Non-pigmented ciliary epithelial cell (primary cell): ENCODE measurements at regions not wholly inside any gene's neighbourhood (a gene's known extent, or its start where the extent isn't known, plus 50 kb on each side); places are given as distances from the start of the nearest gene placed in this dataset.
"Not testable (repeated sequence)": the region's sequence is repeated elsewhere in the genome, so short reads cannot be mapped to it uniquely, and the experiment has no call there.

Experiments used
- DNase-seq: peaks from one replicate; pipeline ENCODE4 v3.0.0-alpha.2; 2010; ENCODE audit warnings: low read depth

GRCh38 chr20:12458241-12458640 is 540.5 kb downstream of the BTBD3 start:
- no peak for DNase-seq

- no peak for DNase-seq
Measured at GRCh38 chr20:12464036-12464435, 544.7 kb upstream of the SPTLC3 start.

GRCh38 chr20:12466915-12467314 is 541.9 kb upstream of the SPTLC3 start:
- DNase-seq: no peak

DNA sequence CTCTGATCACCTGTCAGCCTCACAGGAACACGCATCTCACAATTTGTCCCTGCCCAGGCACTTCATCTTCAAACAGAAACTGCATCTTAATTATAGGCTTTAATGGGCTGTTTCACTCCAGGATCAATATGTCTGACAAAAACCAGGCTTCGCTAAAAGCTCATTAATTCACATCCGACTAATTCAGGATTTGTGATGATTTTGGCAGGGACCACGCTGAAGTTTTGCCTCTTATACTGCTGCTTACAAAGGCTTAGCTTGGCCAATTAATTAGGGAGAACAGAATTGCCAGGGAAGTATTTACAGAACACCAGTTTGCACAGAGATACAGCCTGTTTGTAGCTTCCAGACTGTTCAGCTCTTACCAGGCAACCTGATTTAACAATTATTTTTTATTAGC is 541.0 kb upstream of the SPTLC3 start:
- DNase-seq: no peak

DNA sequence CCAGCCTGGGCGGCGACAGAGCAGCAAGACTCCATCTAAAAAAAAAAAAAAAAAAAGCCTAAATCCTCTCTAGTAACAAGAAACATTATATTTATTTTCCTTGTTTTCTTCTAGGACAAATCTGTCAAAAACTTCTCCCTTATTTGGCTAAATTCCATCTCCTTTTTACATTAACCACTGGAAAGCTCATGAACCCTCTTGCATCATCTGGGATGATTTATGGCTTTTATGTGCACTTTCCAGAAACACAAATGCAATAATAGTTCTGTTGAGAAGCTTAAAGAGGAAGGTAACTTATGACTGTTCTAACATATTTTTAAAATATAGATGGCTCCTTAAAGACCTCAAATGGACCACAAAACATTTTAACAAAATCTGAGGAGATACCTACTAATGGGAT is 526.1 kb upstream of the SPTLC3 start:
- no peak for DNase-seq

DNA sequence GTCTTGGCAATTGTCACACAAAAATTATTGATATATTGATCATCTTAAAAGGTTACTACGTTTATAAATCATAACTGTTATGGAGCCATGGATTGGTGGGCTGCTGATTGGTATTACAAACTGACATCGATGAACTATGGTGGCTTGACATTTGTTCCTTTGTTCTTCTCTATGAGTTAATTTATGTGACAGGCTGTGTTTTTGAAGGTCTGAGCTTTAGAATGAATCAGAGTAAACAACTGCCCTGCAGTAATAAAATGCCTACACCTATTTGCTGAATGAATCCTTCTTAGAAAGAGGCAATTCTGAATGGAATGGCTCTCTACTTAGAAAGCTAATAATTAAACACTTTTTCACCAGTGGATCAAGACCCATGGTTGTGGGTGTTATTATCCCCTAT is 506.3 kb upstream of the SPTLC3 start:
- no peak for DNase-seq

DNA sequence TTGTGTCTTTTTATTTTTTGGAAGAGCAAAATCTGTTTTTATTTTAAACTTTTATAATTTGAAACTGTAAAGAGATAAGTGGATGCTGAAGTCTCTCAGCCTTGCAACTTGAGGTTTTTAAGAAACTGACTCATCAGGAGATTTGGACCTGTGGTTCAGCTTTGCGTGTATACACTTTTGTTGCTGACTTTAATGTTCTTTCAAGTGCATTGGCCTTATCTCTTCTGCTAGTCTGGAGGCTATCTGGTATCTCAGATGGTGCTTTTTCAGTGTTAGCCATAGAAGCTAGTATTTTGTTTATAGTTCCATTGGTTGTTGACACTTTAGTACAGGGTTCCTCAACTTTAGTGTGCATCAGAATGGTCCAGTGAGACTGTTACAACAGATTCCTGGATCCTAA is 504.0 kb upstream of the SPTLC3 start:
- DNase-seq: no peak

GRCh38 chr20:12511499-12511898 is 497.3 kb upstream of the SPTLC3 start:
- no peak for DNase-seq

- no peak for DNase-seq
Measured at GRCh38 chr20:12512755-12513154, 496.0 kb upstream of the SPTLC3 start.

GRCh38 chr20:12528104-12528503 is 480.7 kb upstream of the SPTLC3 start:
- DNase-seq: no peak

- no peak for DNase-seq
Measured at GRCh38 chr20:12528591-12529041, 480.2 kb upstream of the SPTLC3 start.

- DNase-seq: no peak
Measured at GRCh38 chr20:12531626-12532025, 477.1 kb upstream of the SPTLC3 start.

GRCh38 chr20:12535316-12535715 is 473.5 kb upstream of the SPTLC3 start:
- DNase-seq: no peak

DNA sequence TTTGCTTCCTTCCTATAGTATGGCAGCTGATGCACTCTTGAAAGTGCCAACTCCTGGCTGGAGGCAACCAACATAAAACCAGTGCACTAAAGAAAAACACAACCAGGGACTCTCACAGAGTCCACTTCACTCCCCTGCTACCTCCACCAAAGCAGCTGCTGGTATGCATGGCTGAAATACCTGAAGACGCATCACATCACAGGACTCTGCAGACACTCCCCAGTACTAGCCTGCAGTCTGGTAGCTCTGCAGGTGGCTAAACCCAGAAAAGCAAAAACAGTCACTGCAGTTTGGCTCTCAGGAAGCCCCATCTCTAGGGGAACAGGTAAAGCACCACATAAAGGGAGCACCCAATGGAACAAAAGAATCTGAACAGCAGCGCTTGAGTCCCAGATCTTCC is 473.0 kb upstream of the SPTLC3 start:
- DNase-seq: no peak

DNA sequence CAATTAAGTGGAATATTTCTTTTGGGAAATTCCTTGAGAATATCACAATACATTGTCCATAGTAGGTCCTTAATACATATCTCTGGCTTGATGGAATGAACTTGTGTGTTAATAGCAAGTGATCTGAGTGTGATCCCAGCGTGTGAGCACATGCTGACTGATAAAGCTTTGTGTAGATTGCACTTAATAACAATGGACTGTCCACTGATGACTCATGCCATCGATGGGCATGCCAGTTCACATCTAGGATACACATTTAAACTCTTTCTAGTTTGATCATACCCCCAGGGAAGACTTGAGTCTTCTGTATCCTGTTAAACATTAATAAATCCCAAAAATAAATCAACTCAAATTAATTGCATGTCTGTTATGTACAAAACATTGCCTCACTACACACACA is 454.3 kb upstream of the SPTLC3 start:
- DNase-seq: no peak

- peak; percentile 2 for DNase-seq
Measured at GRCh38 chr20:12555369-12555768, 453.4 kb upstream of the SPTLC3 start.

- not testable (repeated sequence) for DNase-seq
Measured at GRCh38 chr20:12555849-12556248, 452.9 kb upstream of the SPTLC3 start.

DNA sequence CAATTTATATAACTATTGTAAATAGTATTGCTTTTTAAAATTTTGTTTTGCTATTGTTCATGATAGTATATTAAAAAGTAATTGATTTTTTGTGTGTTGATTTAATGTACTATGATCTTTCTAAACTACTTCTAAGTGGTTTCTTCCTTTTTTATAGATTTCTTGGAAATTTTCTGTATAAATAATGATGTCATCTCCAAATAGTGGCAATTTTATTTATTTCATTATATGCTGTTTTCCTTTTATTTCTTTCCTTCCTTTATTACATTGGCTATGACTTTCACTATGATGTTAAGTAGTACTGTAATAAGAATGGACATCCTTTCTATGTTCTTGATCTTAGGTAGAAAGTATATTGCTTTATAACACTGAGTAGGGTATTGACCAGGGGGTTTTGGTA is 451.5 kb upstream of the SPTLC3 start:
- no peak for DNase-seq

- no peak for DNase-seq
Measured at GRCh38 chr20:12564979-12565378, 443.8 kb upstream of the SPTLC3 start.

- no peak for DNase-seq
Measured at GRCh38 chr20:12566596-12566995, 442.2 kb upstream of the SPTLC3 start.

DNA sequence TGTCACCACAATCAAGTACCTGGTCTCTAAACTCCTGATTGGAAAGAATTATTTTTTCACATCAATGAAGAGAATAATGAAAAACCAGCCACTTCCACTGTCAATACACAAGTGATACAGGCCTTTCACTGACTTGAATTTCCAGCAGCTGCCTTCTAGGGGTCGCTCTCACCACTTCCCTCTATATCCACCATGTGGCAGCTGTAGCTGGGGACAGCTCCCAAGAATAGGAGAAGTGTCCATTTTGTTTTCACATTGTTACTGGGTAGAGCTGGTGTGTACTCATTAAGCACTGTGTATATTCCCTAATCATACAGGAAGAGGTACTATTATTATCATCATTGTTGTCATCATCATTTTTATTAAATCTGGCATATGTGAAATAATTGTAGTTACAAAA is 438.4 kb upstream of the SPTLC3 start:
- no peak for DNase-seq

- no peak for DNase-seq
Measured at GRCh38 chr20:12573442-12573841, 435.3 kb upstream of the SPTLC3 start.

DNA sequence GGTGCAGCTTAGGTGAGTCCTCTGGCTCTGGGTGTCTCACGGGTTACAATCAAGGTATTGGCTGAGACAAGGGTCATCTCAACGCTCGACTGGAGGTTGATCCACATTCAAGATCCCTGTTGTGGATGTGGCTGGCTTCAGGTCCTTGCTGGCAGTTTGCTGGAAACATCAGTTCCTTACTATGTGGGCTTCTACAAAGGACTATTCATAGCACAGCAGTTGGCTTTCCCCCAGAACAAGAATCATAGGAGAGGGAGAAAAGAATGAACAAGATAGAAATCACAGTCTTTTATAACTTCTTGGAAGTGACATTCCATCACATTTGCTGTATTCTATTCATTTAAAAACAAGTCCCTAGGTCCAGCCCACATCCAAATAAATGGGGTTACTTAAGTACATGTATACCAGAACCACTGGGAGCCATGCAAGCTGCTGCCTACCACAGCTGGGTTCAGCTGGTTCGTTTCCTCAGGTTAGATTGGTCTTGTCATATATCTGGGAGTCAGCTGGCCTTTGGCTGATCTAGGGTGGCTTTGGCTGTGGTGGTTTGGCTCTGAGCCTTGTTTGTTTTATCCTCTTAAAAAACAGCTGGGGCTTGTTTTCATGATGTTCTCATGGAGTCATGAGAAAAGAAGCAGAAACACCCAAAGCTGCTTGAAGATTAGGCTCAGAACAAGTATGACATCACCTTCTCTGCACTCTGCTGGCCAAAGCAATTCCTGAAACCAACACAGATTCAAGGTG is 433.2 kb upstream of the SPTLC3 start:
- peak; percentile 1 for DNase-seq

DNA sequence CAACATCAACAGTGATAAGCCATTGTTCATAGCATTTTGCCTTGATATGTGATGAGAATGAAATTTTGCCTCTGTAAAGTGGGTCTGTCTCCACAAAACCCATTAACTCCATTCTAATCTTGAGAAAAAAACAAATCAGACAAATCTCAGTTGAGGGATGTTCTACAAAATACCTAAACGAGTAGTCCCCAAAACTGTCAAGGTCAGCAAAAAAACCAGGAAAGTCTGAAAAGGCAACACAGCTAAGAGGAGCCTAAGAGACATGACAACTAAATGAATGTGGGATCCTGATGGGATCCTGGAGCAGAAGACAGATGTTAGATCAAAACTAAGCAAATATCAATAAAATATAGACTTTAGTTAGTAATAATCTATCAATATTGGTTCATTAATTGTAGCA is 431.6 kb upstream of the SPTLC3 start:
- DNase-seq: no peak
